ENCODE measurements at regions not wholly inside any gene's neighbourhood (a gene's known extent, or its start where the extent isn't known, plus 50 kb on each side); places are given as distances from the start of the nearest gene placed in this dataset.

- no peak for DNase-seq
Observed at GRCh38 chr21:16370186-16370585, 640.4 kb downstream of the USP25 start.

- DNase-seq = no peak
Observed at GRCh38 chr21:16372586-16372985, 642.8 kb downstream of the USP25 start.

DNA sequence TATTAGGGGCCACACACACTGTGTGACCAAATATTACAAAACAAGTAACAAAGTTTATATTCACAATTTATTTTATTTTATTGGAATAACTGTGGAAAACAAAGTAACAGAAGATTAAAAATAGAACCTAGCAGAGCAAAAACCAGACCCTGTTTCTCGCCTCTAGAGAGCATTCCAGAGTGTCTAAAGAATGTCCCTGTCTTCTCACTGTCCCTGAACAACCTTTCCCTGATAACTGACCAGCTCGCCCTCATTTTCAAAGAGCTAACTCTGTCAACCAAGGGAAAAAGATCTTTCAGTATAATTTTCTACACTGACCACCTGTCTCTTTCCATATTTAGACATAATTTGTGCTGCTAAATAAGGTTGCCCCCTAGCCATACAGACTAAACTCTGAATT is 646.9 kb downstream of the USP25 start:
- DNase-seq = no peak

DNA sequence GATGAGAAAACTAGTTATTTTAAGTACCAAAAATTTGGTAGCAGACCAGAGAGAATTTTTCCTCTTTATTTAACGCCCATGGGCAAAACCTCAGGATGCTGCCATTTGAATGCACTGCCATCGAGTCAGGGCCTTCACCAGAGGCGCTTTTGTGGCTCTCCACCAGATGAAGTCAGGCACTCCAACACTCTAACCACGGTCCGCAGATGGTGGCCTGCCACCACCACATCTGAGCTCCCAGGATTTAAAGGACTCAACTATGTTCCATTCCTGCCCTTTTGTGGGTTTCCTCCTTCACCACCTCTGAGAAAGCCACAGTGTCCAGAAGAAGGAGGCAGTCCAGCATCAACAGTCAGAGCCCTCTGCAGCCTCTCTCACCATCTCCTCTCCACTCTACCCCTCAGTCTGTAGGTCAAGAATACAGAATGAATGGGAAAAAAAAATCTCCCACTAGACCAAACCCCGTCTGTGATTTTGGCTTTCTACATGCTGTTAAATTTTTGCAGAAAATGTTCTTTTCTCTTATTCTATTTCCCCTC is 647.4 kb downstream of the USP25 start:
- no peak for DNase-seq

GRCh38 chr21:16377857-16378256 is 648.1 kb downstream of the USP25 start:
- no peak for DNase-seq

DNA sequence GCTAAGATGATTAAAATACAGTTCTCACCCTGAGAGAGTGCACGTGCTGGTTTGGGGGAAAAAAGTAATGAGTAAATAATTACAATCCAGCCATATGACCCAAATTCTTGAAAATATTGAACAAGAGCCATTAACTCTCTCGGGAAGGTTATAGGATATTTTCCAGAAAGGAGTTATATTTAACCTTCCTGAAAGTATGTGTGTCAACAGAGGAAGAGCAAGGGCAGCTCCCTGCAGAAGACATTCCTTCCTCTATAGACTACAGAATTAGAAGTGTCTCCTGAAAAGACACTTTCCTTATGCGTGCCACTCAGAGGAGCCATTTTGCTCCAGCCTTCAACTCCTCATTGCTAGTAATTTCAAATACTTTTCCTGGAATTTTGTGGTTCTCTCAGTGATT is 648.7 kb downstream of the USP25 start:
- no peak for DNase-seq

DNA sequence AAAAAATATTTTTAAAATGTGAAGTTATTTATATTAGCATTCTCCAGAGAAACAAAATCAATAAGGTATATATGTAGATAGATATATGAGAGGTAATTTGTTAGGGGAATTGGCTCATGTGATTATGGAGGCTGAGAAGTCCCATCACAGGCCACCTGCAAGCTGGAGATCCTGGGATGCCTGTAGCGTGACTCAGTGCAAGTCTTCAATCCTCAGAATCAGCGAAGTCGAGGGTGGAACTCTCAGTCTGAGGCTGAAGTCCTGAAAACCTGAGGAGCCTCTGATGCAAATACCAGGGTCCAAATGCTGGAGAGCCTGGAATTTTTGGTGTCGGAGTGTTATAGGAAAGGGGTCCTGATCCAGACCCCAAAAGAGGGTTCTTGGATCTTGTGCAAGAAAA is 658.5 kb downstream of the USP25 start:
- no peak for DNase-seq

DNA sequence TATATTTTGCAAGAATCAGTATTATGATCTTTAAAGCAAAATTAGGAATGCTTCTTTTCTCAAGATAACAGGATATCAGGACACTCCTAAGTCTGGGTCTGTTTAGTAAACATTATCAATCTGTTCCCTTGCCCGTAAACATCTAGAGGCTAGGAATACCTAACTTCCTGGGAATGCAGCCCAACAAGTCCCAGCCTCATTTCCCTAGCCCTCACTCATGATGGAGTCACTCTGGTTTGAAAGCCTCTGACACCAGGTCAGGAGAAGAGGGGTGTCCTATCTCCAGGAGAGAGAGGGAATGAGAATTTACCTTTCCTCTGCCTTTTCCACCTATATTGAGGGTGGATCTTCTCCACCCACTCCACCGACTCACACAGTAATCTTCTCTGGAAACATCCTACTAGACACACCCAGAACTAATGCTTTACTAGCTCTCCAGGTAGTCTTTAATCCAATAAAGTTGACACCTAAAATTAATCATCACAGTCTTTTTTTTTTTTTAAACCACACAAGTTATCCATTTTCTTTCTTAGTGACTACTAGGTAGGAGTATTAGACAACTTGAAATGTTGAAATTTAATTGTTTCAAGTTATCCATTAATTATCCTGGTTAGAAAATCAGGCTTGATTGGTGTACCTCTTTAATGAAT is 659.3 kb downstream of the USP25 start:
- DNase-seq = no peak

DNA sequence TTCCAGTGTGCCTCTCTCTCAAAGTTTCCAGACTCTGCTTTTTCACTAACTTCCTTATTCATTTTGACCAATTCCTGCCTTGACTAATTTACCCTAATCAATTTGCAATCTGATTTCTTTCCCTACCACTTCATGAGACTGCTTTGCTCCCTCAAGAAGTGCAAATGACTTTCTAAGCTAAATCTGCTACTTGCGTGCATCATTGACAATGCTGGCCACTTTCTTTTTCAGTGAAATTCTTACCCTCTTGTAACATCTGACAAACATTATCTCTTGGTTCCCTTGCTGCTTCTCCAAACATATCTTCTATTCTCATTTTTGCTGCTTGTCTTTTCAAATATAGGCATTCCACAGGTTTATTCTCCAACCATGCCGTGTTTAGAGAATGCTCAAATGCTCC is 659.9 kb downstream of the USP25 start:
- no peak for DNase-seq

- DNase-seq = no peak
Observed at GRCh38 chr21:16395285-16395684, 665.5 kb downstream of the USP25 start.

DNA sequence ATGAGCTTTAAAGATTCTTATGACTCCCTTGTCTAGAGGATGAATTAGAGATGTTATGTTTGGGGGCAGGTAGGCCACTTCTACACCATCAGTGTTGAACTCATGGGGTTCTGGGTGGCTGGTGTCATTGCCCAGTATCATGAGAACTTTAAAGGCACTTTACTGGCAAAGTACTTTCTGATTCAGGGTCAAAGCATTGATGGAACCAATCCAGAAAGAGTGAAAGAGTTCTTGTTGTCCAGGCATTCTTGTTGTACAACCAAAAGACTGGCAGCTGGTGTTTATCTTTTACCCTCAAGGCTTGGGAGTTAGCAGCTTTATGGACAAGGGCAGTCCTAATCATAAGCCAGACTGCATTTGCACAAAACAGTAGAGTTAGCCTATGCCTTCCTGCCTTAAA is 673.0 kb downstream of the USP25 start:
- no peak for DNase-seq

DNA sequence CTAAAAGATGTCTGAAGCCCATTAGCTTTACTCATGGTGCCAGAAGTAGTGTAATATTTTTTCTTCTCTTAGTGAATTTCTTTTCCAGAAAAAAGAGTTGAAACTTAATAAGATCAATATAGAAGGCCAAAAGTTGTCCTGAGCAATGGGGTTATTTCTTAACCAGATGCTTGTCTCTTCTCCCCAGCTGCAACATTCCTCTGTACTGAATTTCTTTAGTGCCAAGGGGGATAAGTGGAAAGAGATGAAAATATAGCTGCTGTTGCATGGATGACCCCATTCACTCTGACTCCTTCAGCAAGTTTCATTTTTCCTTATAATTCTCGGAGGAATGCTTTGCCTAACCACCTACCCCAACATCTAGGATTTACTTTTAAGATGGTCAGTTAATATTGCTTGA is 675.0 kb downstream of the USP25 start:
- no peak for DNase-seq

DNA sequence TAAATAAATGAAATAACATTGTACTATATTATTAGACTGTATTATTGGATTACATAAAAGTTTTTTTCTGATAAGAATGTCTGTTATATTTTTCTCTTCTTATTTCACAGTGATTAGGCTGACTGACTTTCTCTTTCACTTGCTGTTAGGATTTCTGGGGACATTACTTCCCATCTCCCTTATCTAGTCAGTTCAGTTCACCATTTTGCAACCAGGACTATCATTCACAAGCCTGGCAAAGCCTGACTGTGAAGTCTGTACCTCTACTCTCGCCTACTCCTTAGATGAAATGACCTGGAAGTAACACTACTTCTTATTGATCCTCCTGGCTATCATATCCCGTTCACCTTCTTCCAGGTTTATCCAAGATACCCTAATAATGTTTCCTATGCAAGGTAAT is 676.6 kb downstream of the USP25 start:
- no peak for DNase-seq

GRCh38 chr21:16407403-16408240 is 677.8 kb downstream of the USP25 start:
- DNase-seq = no peak

GRCh38 chr21:16408280-16408679 is 678.5 kb downstream of the USP25 start:
- no peak for DNase-seq

DNA sequence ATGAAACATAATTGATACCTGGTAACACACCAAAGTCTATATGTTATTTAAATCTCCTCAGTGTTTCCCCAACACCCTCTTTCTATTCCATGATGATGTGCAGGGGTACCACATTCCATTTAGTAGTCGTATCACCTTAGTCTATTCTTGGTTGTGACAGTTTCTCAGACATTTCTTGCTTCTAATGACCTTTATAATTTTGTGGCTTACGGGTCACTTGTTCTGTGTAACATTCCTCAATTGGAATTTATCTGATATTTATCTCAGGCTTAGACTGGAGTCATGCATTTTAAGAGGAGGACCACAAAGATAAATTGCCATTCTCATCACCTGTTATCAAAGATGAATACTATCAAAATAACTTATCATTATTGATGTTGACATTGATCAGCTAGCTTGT is 679.6 kb downstream of the USP25 start:
- no peak for DNase-seq

- no peak for DNase-seq
Observed at GRCh38 chr21:16418226-16418625, 688.4 kb downstream of the USP25 start.

DNA sequence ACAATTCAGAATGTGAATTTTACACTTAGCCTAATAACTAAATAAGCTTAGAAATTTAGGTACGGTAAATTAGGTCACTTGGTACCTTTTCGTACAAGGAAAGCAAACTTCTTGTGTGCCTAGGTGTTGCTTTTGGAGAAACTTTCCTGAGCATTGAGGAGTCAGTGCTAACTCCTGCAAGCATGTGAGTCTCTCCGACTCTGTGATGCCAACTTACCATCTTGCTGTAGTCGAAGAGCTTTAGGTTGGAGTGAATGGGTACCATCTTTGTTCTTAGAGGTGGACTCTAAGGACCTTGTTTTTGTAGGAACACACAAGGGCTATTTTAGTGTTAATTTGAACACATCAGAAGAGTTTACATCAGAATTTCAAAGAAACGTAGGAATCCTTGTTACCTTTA is 688.9 kb downstream of the USP25 start:
- DNase-seq = no peak

- no peak for DNase-seq
Observed at GRCh38 chr21:16419188-16419921, 689.6 kb downstream of the USP25 start.

DNA sequence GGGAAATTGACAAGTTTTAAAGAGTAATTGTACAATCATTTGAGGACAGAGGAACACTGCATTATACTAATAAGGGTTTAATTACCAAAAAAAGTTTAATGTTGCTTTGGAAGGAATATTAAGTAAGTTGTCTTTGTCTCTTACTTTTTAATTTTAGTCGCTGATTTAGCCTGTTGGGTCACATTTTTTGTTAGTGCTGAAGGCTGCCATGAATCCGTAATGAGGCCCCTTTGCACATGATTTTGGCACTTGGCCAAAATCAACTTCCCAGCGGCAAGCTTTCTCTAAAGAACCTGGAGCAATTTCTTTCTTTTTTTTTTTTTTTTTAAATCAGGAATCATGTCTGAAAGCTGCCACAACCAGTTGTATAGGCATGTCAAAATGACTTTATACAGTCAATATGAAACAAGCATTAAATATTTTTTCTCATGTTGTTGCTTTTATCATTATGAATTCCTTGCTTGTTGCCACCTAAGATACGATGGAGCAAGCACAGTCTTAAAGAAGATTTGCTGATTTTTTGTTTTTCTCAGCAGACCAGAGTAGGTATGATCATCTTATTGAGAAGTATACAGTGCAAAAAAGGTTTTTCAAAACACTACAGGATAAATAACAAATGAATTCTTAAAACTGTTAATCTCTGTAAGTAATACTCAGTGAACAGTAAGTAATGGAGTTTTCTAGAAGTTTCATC is 690.4 kb downstream of the USP25 start:
- no peak for DNase-seq

DNA sequence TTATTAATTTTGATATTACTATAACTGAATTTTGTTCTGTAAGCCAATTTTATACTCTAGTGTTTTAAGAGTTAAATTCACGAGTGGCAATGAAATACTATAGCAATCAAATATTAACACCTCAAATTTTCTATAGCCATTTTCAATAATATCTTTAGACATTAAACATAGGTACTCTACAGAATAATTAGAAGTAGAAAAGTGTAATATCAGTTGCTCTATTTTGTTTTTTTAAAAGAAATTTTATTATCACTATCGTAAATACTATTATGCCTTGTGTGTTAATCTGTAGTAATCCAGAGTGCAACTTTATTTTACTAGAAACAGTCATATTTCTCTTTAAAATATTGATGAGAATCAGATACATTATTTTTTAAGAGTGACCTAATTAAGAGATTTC is 691.2 kb downstream of the USP25 start:
- DNase-seq = no peak

GRCh38 chr21:16421965-16422364 is 692.2 kb downstream of the USP25 start:
- no peak for DNase-seq

GRCh38 chr21:16422702-16423101 is 692.9 kb downstream of the USP25 start:
- DNase-seq = no peak

All from T-helper 9 cell (primary cell).